Neutrophil (primary cell): ENCODE measurements at regions not wholly inside any gene's neighbourhood (a gene's known extent, or its start where the extent isn't known, plus 50 kb on each side); places are given as distances from the start of the nearest gene placed in this dataset.

ENCODE experiments used
- H3K27ac ChIP-seq: fragments of 200-600 bp; sonication (generic); 2 replicates; pipeline ENCODE4 v1.5.1; 2016; ENCODE audit warnings: mild to moderate bottlenecking, moderate library complexity
- H3K27me3 ChIP-seq: fragments of 200-600 bp; sonication (generic); 2 replicates; pipeline ENCODE4 v1.6.0; 2016; ENCODE audit warnings: mild to moderate bottlenecking
- H3K36me3 ChIP-seq: fragments of 200-600 bp; sonication (generic); 2 replicates; pipeline ENCODE4 v1.5.1; 2017
- H3K4me1 ChIP-seq, 2 experiments: fragments of 200-600 bp in 1 of 2; sonication (generic) in 1 of 2; 1 replicate in 1 of 2; 2 replicates in 1 of 2; pipeline versions ENCODE4 v1.5.1 to v1.6.1; 2013 to 2016; ENCODE audit warnings: low read depth in 1 of 2, low read length in 1 of 2, mild to moderate bottlenecking in 1 of 2, moderate library complexity in 1 of 2; ENCODE audit not compliant: control insufficient read depth in 1 of 2, insufficient read depth in 1 of 2
- H3K4me3 ChIP-seq, 2 experiments: fragments of 200-600 bp in 1 of 2; sonication (generic) in 1 of 2; 1 replicate in 1 of 2; 2 replicates in 1 of 2; pipeline ENCODE4 v1.5.1; 2013 to 2016; ENCODE audit warnings: low read depth in 1 of 2, low read length in 1 of 2, mild to moderate bottlenecking in 1 of 2, moderate library complexity in 1 of 2
- H3K9me3 ChIP-seq: fragments of 200-600 bp; sonication (generic); 2 replicates; pipeline ENCODE4 v1.5.1; 2016
- CTCF ChIP-seq: fragments of 200-600 bp; sonication (generic); IDR thresholded peaks from 2 replicates; pipeline ENCODE4 v1.5.1; 2016; ENCODE audit warnings: antibody characterized with exemption

GRCh38 chr19:28574212-28574611 lies 638.7 kb downstream of the UQCRFS1 start:
- no peak overlapping the region for H3K4me3 ChIP-seq
- H3K9me3 ChIP-seq = no peaks in the 10 kb centered on the region
- no peak overlapping the region for H3K27ac ChIP-seq
- H3K36me3 ChIP-seq = no peaks in the 10 kb centered on the region
- no peaks in the 10 kb centered on the region for H3K27me3 ChIP-seq
- no peaks in the 10 kb centered on the region for H3K4me1 ChIP-seq
- TF ChIP-seq CTCF = no peak

- H3K27ac ChIP-seq = no peak overlapping the region
- no peak overlapping the region for H3K4me3 ChIP-seq
- no peaks in the 10 kb centered on the region for H3K36me3 ChIP-seq
- no peaks in the 10 kb centered on the region for H3K4me1 ChIP-seq
- no peaks in the 10 kb centered on the region for H3K9me3 ChIP-seq
- TF ChIP-seq CTCF = no peak
- H3K27me3 ChIP-seq = no peaks in the 10 kb centered on the region
These were observed 643.5 kb downstream of the UQCRFS1 start for GRCh38 chr19:28569132-28570131.

- no peak overlapping the region for H3K27ac ChIP-seq
- H3K9me3 ChIP-seq = no peaks in the 10 kb centered on the region
- H3K4me3 ChIP-seq = no peak overlapping the region
- H3K36me3 ChIP-seq = no peaks in the 10 kb centered on the region
- H3K4me1 ChIP-seq = no peaks in the 10 kb centered on the region
- no peaks in the 10 kb centered on the region for H3K27me3 ChIP-seq
- no peak for TF ChIP-seq CTCF
These were observed 645.1 kb downstream of the UQCRFS1 start for GRCh38 chr19:28567834-28568233.

- no peaks in the 10 kb centered on the region for H3K36me3 ChIP-seq
- TF ChIP-seq CTCF = no peak
- H3K9me3 ChIP-seq = no peaks in the 10 kb centered on the region
- H3K4me3 ChIP-seq = no peak overlapping the region
- no peak overlapping the region for H3K27ac ChIP-seq
- no peaks in the 10 kb centered on the region for H3K27me3 ChIP-seq
- H3K4me1 ChIP-seq = no peaks in the 10 kb centered on the region
These were observed 648.7 kb downstream of the UQCRFS1 start for GRCh38 chr19:28563964-28564921.

GRCh38 chr19:28560786-28561185 lies 652.2 kb downstream of the UQCRFS1 start:
- TF ChIP-seq CTCF = no peak
- Histone ChIP-seq H3K9me3 (no peaks in the 10 kb centered on the region), H3K4me1 (no peaks in the 10 kb centered on the region), H3K27ac (no peak overlapping the region), H3K27me3 (no peaks in the 10 kb centered on the region), H3K36me3 (no peaks in the 10 kb centered on the region), H3K4me3 (no peak overlapping the region)
